ENCODE measurements at regions not wholly inside any gene's neighbourhood (a gene's known extent, or its start where the extent isn't known, plus 50 kb on each side); places are given as distances from the start of the nearest gene placed in this dataset.

- TF ChIP-seq CSRNP3 (CRISPR knock-in tag; IDR thresholded peaks at IDR 0.05) (no peak), CSDC2 (CRISPR knock-in tag; IDR thresholded peaks at IDR 0.05) (no peak), ISL1 (CRISPR knock-in tag; IDR thresholded peaks at IDR 0.05) (no peak), ZFP30 (CRISPR knock-in tag; IDR thresholded peaks at IDR 0.05) (no peak), ARNTL (CRISPR knock-in tag; IDR thresholded peaks at IDR 0.05; ENCODE audit: borderline replicate concordance, low read depth) (no peak)
Measured at GRCh38 chr13:34035676-34036325, 217.9 kb downstream of the RFC3 start (continued).

- no peak for TF ChIP-seq RARB (CRISPR knock-in tag; IDR thresholded peaks at IDR 0.05)
- no peak for ATAC-seq
Measured at GRCh38 chr13:34037636-34038540, 219.9 kb downstream of the RFC3 start.

GRCh38 chr13:34038541-34039068 is 220.7 kb downstream of the RFC3 start:
- no peak for ATAC-seq
- TF ChIP-seq ARNTL (CRISPR knock-in tag; IDR thresholded peaks at IDR 0.05; ENCODE audit: borderline replicate concordance, low read depth), result no peak
- no peak for TF ChIP-seq ESRRG (CRISPR knock-in tag; IDR thresholded peaks at IDR 0.05)
- TF ChIP-seq TCF4 (CRISPR knock-in tag; IDR thresholded peaks at IDR 0.05; ENCODE audit: borderline replicate concordance), result no peak
- TF ChIP-seq CREB5 (CRISPR knock-in tag; IDR thresholded peaks at IDR 0.05; ENCODE audit: low read depth), result no peak
- no peak for TF ChIP-seq CSRNP3 (CRISPR knock-in tag; IDR thresholded peaks at IDR 0.05)
- no peak for TF ChIP-seq CSDC2 (CRISPR knock-in tag; IDR thresholded peaks at IDR 0.05)
- TF ChIP-seq PPARA (CRISPR knock-in tag; IDR thresholded peaks at IDR 0.05; ENCODE audit: borderline replicate concordance), result no peak
- no peak for TF ChIP-seq GLIS3 (CRISPR knock-in tag; IDR thresholded peaks at IDR 0.05)
- no peak for TF ChIP-seq RARB (CRISPR knock-in tag; IDR thresholded peaks at IDR 0.05)
- TF ChIP-seq TOX (CRISPR knock-in tag; IDR thresholded peaks at IDR 0.05; ENCODE audit: borderline replicate concordance), result no peak
- TF ChIP-seq ZNF565 (CRISPR knock-in tag; conservative IDR thresholded peaks at IDR 0.05; ENCODE audit: low read depth), result no peak
- TF ChIP-seq PATZ1 (CRISPR knock-in tag; IDR thresholded peaks at IDR 0.05; ENCODE audit: borderline replicate concordance), result no peak
- TF ChIP-seq ZC3H10 (CRISPR knock-in tag; IDR thresholded peaks at IDR 0.05), result no peak
- no peak for TF ChIP-seq ZNF70 (CRISPR knock-in tag; IDR thresholded peaks at IDR 0.05)
- TF ChIP-seq ZNF8 (CRISPR knock-in tag; IDR thresholded peaks at IDR 0.05), result no peak
- no peak for TF ChIP-seq ISL1 (CRISPR knock-in tag; IDR thresholded peaks at IDR 0.05)
- TF ChIP-seq POU6F1 (CRISPR knock-in tag; IDR thresholded peaks at IDR 0.05; ENCODE audit: borderline replicate concordance, low read depth), result no peak
- TF ChIP-seq ZFP30 (CRISPR knock-in tag; IDR thresholded peaks at IDR 0.05), result no peak
- TF ChIP-seq SNAI2 (CRISPR knock-in tag; IDR thresholded peaks at IDR 0.05), result no peak

Data from SK-N-SH treated with all-trans-retinoic acid at 6 μM for 48 hours (cell line).